ENCODE measurements at regions not wholly inside any gene's neighbourhood (a gene's known extent, or its start where the extent isn't known, plus 50 kb on each side); places are given as distances from the start of the nearest gene placed in this dataset.

DNA sequence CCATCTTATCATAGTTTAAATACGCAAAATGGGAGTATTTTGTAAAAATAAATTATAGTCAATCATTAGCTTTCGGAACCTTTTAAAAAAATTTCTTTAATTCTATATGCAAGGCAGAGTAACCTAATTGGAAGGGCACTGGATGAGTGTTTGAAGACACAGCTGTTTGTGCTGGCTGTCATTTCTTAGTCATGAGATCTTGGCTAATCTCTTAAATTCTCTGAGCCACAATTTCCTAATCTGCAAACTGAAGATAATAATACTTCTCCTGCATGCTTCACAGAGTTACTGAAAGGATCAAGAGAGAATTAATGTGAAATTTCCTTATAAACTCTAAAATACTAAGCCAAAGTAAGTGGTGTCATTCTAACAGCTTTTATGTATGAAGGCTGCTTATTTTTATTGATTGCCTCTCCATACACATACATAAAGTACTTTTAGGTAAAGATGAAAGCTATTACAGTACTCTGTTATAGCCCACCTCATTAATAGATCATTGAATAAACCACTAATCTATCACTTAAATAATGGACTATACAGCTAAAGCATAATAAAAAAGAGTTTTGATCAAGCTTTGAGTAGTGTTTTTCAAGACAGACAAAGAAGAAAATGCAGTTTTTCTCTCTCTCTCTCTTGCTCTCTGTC, 383.7 kb upstream of the IRAK1BP1 start:
- FAIRE-seq (no peak), ATAC-seq (no peak), DNase-seq (ENCODE audit: extremely low read depth in 1 of 4, low spot score in 3 of 4) (no peak)
- H3K27me3 ChIP-seq (ENCODE audit: control insufficient read depth in 2 of 2, insufficient read depth in 2 of 2, low read length in 2 of 2), result no peaks in the 10 kb centered on the region
- CTCF ChIA-PET (ENCODE audit: low intra/inter-chr PET ratio), result no interaction called here
- no peak overlapping the region for H3K4me2 ChIP-seq (ENCODE audit: insufficient read depth, low read length)
- no peak overlapping the region for H3K4me3 ChIP-seq
- POLR2A ChIA-PET, result no interaction called here
- BruUV-seq (replicated peaks), result no TSS peak
- H3K4me1 ChIP-seq (replicated peaks in 1 of 2; ENCODE audit: control insufficient read depth in 2 of 2, insufficient read depth in 2 of 2, low read length in 2 of 2), result no peaks in the 10 kb centered on the region
- in situ Hi-C loops (cut with MboI) (no loop called here), intact Hi-C loops (cut with micrococcal nuclease) (no loop called here)
- no peaks in the 10 kb centered on the region for H3K79me2 ChIP-seq (ENCODE audit: control insufficient read depth, insufficient read depth, low read length)
- H3K9me1 ChIP-seq (ENCODE audit: control insufficient read depth, insufficient read depth, low read length), result no peaks in the 10 kb centered on the region
- 0% methylated on average over 2 of the region's 2 CpGs for WGBS (ENCODE audit: insufficient coverage, low coverage, missing lambda C conversion rate)
- H3K27ac ChIP-seq (ENCODE audit: extremely low read depth, low read depth, low read length), result no peak overlapping the region
- no peaks in the 10 kb centered on the region for H3K36me3 ChIP-seq (ENCODE audit: control insufficient read depth, insufficient read depth, low read length)
- no peaks in the 10 kb centered on the region; the same call in 1 of the 2 replicates for H3K9me3 ChIP-seq (replicated peaks; ENCODE audit: control insufficient read depth, insufficient read depth, low read depth, low read length)
- H4K20me1 ChIP-seq (replicated peaks; ENCODE audit: control insufficient read depth, insufficient read depth, low read length), result no peaks in the 10 kb centered on the region
- H2AFZ ChIP-seq (ENCODE audit: low read depth, low read length), result no peak overlapping the region
- TF ChIP-seq MAZ (CRISPR knock-in tag; conservative IDR thresholded peaks at IDR 0.05 in 1 of 2, IDR thresholded peaks at IDR 0.05 in 1 of 2) (no peak), SREBF1 (IDR thresholded peaks at IDR 0.05; ENCODE audit: borderline replicate concordance, low read depth, low read length) (no peak), BACH1 (tag; IDR thresholded peaks at IDR 0.05) (no peak), ZNF274 (IDR thresholded peaks at IDR 0.05; ENCODE audit: borderline replicate concordance, low read depth, low read length) (no peak), MTA2 (IDR thresholded peaks at IDR 0.05; ENCODE audit: low read depth) (no peak), C11orf30 (IDR thresholded peaks at IDR 0.05; ENCODE audit: low read depth) (no peak), ATF1 (CRISPR knock-in tag; IDR thresholded peaks at IDR 0.05) (no peak), ATF1 (tag; IDR thresholded peaks at IDR 0.05) (no peak), NR1H2 (CRISPR knock-in tag; IDR thresholded peaks at IDR 0.05) (no peak), NEUROD1 (IDR thresholded peaks at IDR 0.05; ENCODE audit: borderline replicate concordance, low read depth, low read length, partially characterized antibody) (no peak), ZNF41 (CRISPR knock-in tag; conservative IDR thresholded peaks at IDR 0.05) (no peak), SP2 (IDR thresholded peaks at IDR 0.05; ENCODE audit: extremely low read depth, low read depth, low read length, poor library complexity, severe bottlenecking) (no peak), ZBTB17 (CRISPR knock-in tag; IDR thresholded peaks at IDR 0.05) (no peak), NR4A1 (CRISPR knock-in tag; IDR thresholded peaks at IDR 0.05) (no peak), NR4A1 (tag; IDR thresholded peaks at IDR 0.05) (no peak), GATAD2A (IDR thresholded peaks at IDR 0.05) (no peak), SNRNP70 (optimal IDR thresholded peaks at IDR 0.05; ENCODE audit: low read depth, low read length) (no peak), GABPB2 (CRISPR knock-in tag; conservative IDR thresholded peaks at IDR 0.05) (no peak), TEAD1 (CRISPR knock-in tag; IDR thresholded peaks at IDR 0.05) (no peak)
- TF ChIP-seq, protein P1, sequence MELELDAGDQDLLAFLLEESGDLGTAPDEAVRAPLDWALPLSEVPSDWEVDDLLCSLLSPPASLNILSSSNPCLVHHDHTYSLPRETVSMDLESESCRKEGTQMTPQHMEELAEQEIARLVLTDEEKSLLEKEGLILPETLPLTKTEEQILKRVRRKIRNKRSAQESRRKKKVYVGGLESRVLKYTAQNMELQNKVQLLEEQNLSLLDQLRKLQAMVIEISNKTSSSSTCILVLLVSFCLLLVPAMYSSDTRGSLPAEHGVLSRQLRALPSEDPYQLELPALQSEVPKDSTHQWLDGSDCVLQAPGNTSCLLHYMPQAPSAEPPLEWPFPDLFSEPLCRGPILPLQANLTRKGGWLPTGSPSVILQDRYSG (tag; conservative IDR thresholded peaks at IDR 0.05; ENCODE audit: low read depth), result no peak
- TF ChIP-seq, protein P2, sequence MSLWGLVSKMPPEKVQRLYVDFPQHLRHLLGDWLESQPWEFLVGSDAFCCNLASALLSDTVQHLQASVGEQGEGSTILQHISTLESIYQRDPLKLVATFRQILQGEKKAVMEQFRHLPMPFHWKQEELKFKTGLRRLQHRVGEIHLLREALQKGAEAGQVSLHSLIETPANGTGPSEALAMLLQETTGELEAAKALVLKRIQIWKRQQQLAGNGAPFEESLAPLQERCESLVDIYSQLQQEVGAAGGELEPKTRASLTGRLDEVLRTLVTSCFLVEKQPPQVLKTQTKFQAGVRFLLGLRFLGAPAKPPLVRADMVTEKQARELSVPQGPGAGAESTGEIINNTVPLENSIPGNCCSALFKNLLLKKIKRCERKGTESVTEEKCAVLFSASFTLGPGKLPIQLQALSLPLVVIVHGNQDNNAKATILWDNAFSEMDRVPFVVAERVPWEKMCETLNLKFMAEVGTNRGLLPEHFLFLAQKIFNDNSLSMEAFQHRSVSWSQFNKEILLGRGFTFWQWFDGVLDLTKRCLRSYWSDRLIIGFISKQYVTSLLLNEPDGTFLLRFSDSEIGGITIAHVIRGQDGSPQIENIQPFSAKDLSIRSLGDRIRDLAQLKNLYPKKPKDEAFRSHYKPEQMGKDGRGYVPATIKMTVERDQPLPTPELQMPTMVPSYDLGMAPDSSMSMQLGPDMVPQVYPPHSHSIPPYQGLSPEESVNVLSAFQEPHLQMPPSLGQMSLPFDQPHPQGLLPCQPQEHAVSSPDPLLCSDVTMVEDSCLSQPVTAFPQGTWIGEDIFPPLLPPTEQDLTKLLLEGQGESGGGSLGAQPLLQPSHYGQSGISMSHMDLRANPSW (CRISPR knock-in tag; IDR thresholded peaks at IDR 0.05), result no peak
- H3K9ac ChIP-seq (ENCODE audit: insufficient read depth in 1 of 2, low read depth in 2 of 2, low read length in 2 of 2), result no peak overlapping the region

Measured in K562 (cell line).